Right lobe of liver (tissue), 6 donors: ENCODE measurements at regions not wholly inside any gene's neighbourhood (a gene's known extent, or its start where the extent isn't known, plus 50 kb on each side); places are given as distances from the start of the nearest gene placed in this dataset.

ENCODE experiments used
- ATAC-seq, 4 donors: fragments of 200-7000 bp; cut with Tn5 transposase; one replicate each; pipeline ENCODE4 v1.9.1; 2020; ENCODE audit warnings: mild to moderate bottlenecking in 4 of 4, moderate library complexity in 4 of 4
- DNase-seq, 3 donors: peaks; one replicate each; pipeline ENCODE4 v3.0.0-alpha.2; 2020
- H3K27ac ChIP-seq, 3 donors: fragments of 200-600 bp; one replicate each; pipeline ENCODE4 v1.8.0; 2022
- H3K27me3 ChIP-seq, 2 donors: fragments of 200-600 bp; one replicate each; pipeline ENCODE4 v1.8.0; 2022
- H3K36me3 ChIP-seq, 4 donors: fragments of 200-600 bp; sonication (generic) in 1 of 4; one replicate each; pipeline versions ENCODE4 v1.5.1 to v1.8.0; 2017 to 2022; ENCODE audit warnings: control low read depth in 1 of 4
- H3K4me1 ChIP-seq, 4 donors: fragments of 200-600 bp; sonication (generic) in 1 of 4; one replicate each; pipeline versions ENCODE4 v1.5.1 to v1.8.0; 2017 to 2022; ENCODE audit warnings: control low read depth in 1 of 4
- H3K4me3 ChIP-seq, 3 donors: fragments of 200-600 bp; one replicate each; pipeline ENCODE4 v1.8.0; 2022
- H3K9me3 ChIP-seq, 4 donors: fragments of 200-600 bp; sonication (generic) in 1 of 4; one replicate each; pipeline versions ENCODE4 v1.5.1 to v1.8.0; 2017 to 2022; ENCODE audit warnings: control low read depth in 1 of 4
- CTCF ChIP-seq, 4 donors: fragments of 200-600 bp in 3 of 4; fragments of 450-650 bp in 1 of 4; IDR thresholded peaks; one replicate each; pipeline versions ENCODE4 v1.5.1 to v1.8.0; 2016 to 2022; ENCODE audit warnings: antibody characterized with exemption in 4 of 4, mild to moderate bottlenecking in 2 of 4
- POLR2A ChIP-seq: fragments of 450-650 bp; IDR thresholded peaks from one replicate; pipeline ENCODE4 v1.6.1; 2017; ENCODE audit warnings: antibody characterized with exemption, mild to moderate bottlenecking
- WGBS: methylation state at CpG from one replicate; pipeline ENCODE4 v1.1.6; 2018; ENCODE audit warnings: low coverage, low lambda C conversion rate; ENCODE audit not compliant: insufficient coverage; ENCODE audit errors: missing lambda C conversion rate; 5-methylcytosine and 5-hydroxymethylcytosine counted together
- intact Hi-C, 2 donors: fragments of 100-400 bp; cut with DNase I; formaldehyde crosslinking; loops; one replicate each; pipeline versions ENCODE4 v1.11.2 to v1.14.1; 2022
- donor health status: DM: no; HTN: yes; CAD: no.
- donor health status: DM: no; HTN: no; CAD: no.
- donor health status: DM: no; HTN: no; CAD: no.
- donor health status: DM: no; HTN: yes; CAD: no.
- donor health status: DM: no; HTN: yes; CAD: no.

- Histone ChIP-seq H3K36me3 (no peaks in the 10 kb centered on the region), H3K27me3 (no peaks in the 10 kb centered on the region), H3K4me3 (no peak overlapping the region), H3K9me3 (no peaks in the 10 kb centered on the region), H3K4me1 (no peaks in the 10 kb centered on the region), H3K27ac (no peak overlapping the region)
- DNase-seq (peak in 2 of 3 donors; percentile 47 to 59), ATAC-seq (peak in 3 of 4 donors; percentile 41 to 58 (median 46))
- WGBS, result 38% methylated on average over 4 of the region's 24 CpGs
- intact Hi-C loops, result no loop called here
- TF ChIP-seq POLR2A, result no peak
- TF ChIP-seq CTCF (IDR thresholded peaks at IDR 0.05), result no peak
Observed at GRCh38 chr11:112784323-112785073, 176.7 kb upstream of the NCAM1 start.

GRCh38 chr11:112785149-112785548 lies 176.1 kb upstream of the NCAM1 start:
- H3K4me1 ChIP-seq, result no peaks in the 10 kb centered on the region
- no peaks in the 10 kb centered on the region for H3K9me3 ChIP-seq
- ATAC-seq (no peak), DNase-seq (no peak)
- H3K27ac ChIP-seq, result no peak overlapping the region
- no peak overlapping the region for H3K4me3 ChIP-seq
- no peak for TF ChIP-seq CTCF (IDR thresholded peaks at IDR 0.05)
- intact Hi-C loops, result no loop called here
- H3K36me3 ChIP-seq, result no peaks in the 10 kb centered on the region
- 44% methylated on average over 2 of the region's 7 CpGs for WGBS
- no peaks in the 10 kb centered on the region for H3K27me3 ChIP-seq

GRCh38 chr11:112785719-112786118 lies 175.5 kb upstream of the NCAM1 start:
- ATAC-seq (no peak), DNase-seq (no peak)
- TF ChIP-seq CTCF (IDR thresholded peaks at IDR 0.05) (no peak), POLR2A (no peak)
- H3K9me3 ChIP-seq, result no peaks in the 10 kb centered on the region
- H3K36me3 ChIP-seq, result no peaks in the 10 kb centered on the region
- no peaks in the 10 kb centered on the region for H3K4me1 ChIP-seq
- WGBS, result 31% methylated on average over 3 of the region's 3 CpGs
- no peaks in the 10 kb centered on the region for H3K27me3 ChIP-seq
- H3K27ac ChIP-seq, result no peak overlapping the region
- intact Hi-C loops, result no loop called here
- no peak overlapping the region for H3K4me3 ChIP-seq

GRCh38 chr11:112786196-112786595 lies 175.0 kb upstream of the NCAM1 start:
- DNase-seq (no peak), ATAC-seq (no peak)
- no peak overlapping the region for H3K27ac ChIP-seq
- intact Hi-C loops, result no loop called here
- H3K27me3 ChIP-seq, result no peaks in the 10 kb centered on the region
- no peak for TF ChIP-seq CTCF (IDR thresholded peaks at IDR 0.05)
- no peak for TF ChIP-seq POLR2A
- H3K9me3 ChIP-seq, result no peaks in the 10 kb centered on the region
- H3K4me1 ChIP-seq, result no peaks in the 10 kb centered on the region
- 75% methylated on average over 3 of the region's 3 CpGs for whole genome bisulfite sequencing
- H3K36me3 ChIP-seq, result no peaks in the 10 kb centered on the region
- no peak overlapping the region for H3K4me3 ChIP-seq
